OCI-LY7 (cell line): ENCODE measurements at regions not wholly inside any gene's neighbourhood (a gene's known extent, or its start where the extent isn't known, plus 50 kb on each side); places are given as distances from the start of the nearest gene placed in this dataset.
"Not testable (repeated sequence)": the region's sequence is repeated elsewhere in the genome, so short reads cannot be mapped to it uniquely, and the experiment has no call there.

Source experiments
- BruUV-seq: library from RNA; stranded (reverse); fragments of 400-500 nt; replicated peaks from 2 replicates; lab custom pipeline; 2021; lab: Mats Ljungman, UMichigan
- CTCF ChIA-PET: fragments of 300-600 bp; sonication (Branson Sonifier 250); formaldehyde crosslinking; loops from one replicate; lab custom pipeline; 2022; ENCODE audit warnings: antibody characterized with exemption; ENCODE audit not compliant: unreplicated experiment; lab: Charles Lee
- POLR2A ChIA-PET: fragments of 300-600 bp; sonication (Branson Sonifier 250); formaldehyde crosslinking; loops from one replicate; lab custom pipeline; 2022; ENCODE audit warnings: antibody characterized with exemption; lab: Charles Lee
- DNase-seq: peaks from one replicate; pipeline ENCODE4 v3.0.0-alpha.2; 2015; ENCODE audit warnings: low spot score
- H2AFZ ChIP-seq: fragments of 200-600 bp; sonication (generic), shearing (Covaris generic); 2 replicates; pipeline ENCODE4 v1.6.1; 2014; ENCODE audit warnings: mild to moderate bottlenecking, antibody characterized with exemption, low read length, moderate library complexity
- H3K27ac ChIP-seq: fragments of 200-600 bp; sonication (generic); 2 replicates; pipeline ENCODE4 v1.5.1; 2014; ENCODE audit warnings: mixed run types, low read depth, mild to moderate bottlenecking, moderate library complexity, low read length, inconsistent platforms; ENCODE audit not compliant: poor library complexity, severe bottlenecking
- H3K36me3 ChIP-seq: fragments of 200-600 bp; sonication (generic); 2 replicates; pipeline ENCODE4 v1.6.1; 2014; ENCODE audit warnings: mild to moderate bottlenecking, antibody characterized with exemption, low read length, moderate library complexity, mixed read lengths; ENCODE audit not compliant: insufficient read depth
- H3K4me1 ChIP-seq: fragments of 200-600 bp; sonication (generic); 2 replicates; pipeline ENCODE4 v1.5.1; 2014; ENCODE audit warnings: mild to moderate bottlenecking, low read length; ENCODE audit not compliant: insufficient read depth, poor library complexity, severe bottlenecking
- H3K4me2 ChIP-seq: fragments of 200-600 bp; sonication (generic); 2 replicates; pipeline ENCODE4 v1.6.1; 2014; ENCODE audit warnings: mild to moderate bottlenecking, low read length
- H3K4me3 ChIP-seq: fragments of 200-600 bp; sonication (generic); 2 replicates; pipeline ENCODE4 v1.5.1; 2014; ENCODE audit warnings: mild to moderate bottlenecking, low read depth, low read length; ENCODE audit not compliant: poor library complexity, severe bottlenecking
- H3K79me2 ChIP-seq: fragments of 200-600 bp; sonication (generic); 2 replicates; pipeline ENCODE4 v1.6.1; 2016; ENCODE audit warnings: low read depth, mild to moderate bottlenecking, low read length, moderate library complexity, mixed read lengths; ENCODE audit not compliant: insufficient read depth
- H3K9me2 ChIP-seq: fragments of 200-600 bp; sonication (generic); 2 replicates; pipeline ENCODE4 v1.6.1; 2016; ENCODE audit warnings: mild to moderate bottlenecking, low read length, mixed read lengths; ENCODE audit not compliant: insufficient read depth
- H3K9me3 ChIP-seq: fragments of 200-600 bp; sonication (generic); 2 replicates; pipeline ENCODE4 v1.6.1; 2014; ENCODE audit warnings: mild to moderate bottlenecking, mixed run types, low read length, mixed read lengths
- H4K20me1 ChIP-seq: fragments of 200-600 bp; sonication (generic); 2 replicates; pipeline ENCODE4 v1.6.1; 2014; ENCODE audit warnings: mild to moderate bottlenecking, antibody characterized with exemption, low read length, moderate library complexity, mixed read lengths; ENCODE audit not compliant: insufficient read depth
- intact Hi-C: fragments of 100-400 bp; cut with micrococcal nuclease; formaldehyde crosslinking; loops from one replicate; pipeline ENCODE4 v1.10.0; 2022; ENCODE audit not compliant: unreplicated experiment

GRCh38 chr9:64105193-64105592 lies 1179.8 kb downstream of the FOXD4L5 start:
- not testable (repeated sequence) for BruUV-seq

DNA sequence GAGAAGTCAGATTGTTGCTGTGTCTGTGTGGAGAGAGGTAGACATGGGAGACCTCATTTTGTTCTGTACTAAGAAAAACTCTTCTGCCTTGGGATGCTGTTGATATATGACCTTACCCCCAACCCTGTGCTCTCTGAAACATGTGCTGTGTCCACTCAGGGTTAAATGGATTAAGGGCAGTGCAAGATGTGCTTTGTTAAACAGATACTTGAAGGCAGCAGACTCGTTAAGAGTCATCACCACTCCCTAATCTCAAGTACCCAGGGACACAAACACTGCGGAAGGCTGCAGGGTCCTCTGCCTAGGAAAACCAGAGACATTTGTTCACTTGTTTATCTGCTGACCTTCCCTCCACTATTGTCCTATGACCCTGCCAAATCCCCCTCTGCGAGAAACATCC lies 1183.5 kb downstream of the FOXD4L5 start:
- H3K27ac ChIP-seq, H3K4me3 ChIP-seq, H3K9me2 ChIP-seq, POLR2A ChIA-PET, H4K20me1 ChIP-seq, CTCF ChIA-PET, H2AFZ ChIP-seq, H3K4me2 ChIP-seq, intact Hi-C loops, H3K36me3 ChIP-seq, H3K9me3 ChIP-seq, BruUV-seq, H3K79me2 ChIP-seq, DNase-seq, H3K4me1 ChIP-seq: not testable (repeated sequence)

More at GRCh38 chr9:64105193-64105592, 1179.8 kb downstream of the FOXD4L5 start:
- intact Hi-C loops, H3K9me3 ChIP-seq, H3K4me2 ChIP-seq, H3K36me3 ChIP-seq, H3K9me2 ChIP-seq, H3K27ac ChIP-seq, H3K4me1 ChIP-seq, CTCF ChIA-PET, H3K4me3 ChIP-seq, DNase-seq, H3K79me2 ChIP-seq, H4K20me1 ChIP-seq, H2AFZ ChIP-seq, POLR2A ChIA-PET: not testable (repeated sequence)

DNA sequence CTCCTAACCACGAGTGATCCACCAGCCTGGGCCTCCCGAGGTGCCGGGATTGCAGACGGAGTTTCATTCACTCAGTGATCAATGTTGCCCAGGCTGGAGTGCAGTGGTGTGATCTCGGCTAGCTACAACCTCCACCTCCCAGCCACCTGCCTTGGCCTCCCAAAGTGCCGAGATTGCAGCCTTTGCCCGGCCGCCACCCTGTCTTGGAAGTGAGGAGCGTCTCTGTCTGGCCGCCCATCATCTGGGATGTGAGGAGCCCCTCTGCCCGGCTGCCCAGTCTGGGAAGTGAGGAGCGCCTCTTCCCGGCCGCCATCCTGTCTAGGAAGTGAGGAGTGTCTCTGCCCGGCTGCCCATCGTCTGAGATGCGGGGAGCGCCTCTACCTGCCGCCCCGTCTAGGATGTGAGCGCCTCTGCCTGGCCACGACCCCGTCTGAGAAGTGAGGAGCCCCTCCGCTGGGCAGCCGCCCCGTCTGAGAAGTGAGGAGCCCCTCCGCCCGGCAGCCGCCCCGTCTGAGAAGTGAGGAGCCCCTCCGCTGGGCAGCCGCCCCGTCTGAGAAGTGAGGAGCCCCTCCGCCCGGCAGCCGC lies 1184.3 kb downstream of the FOXD4L5 start:
- BruUV-seq, H3K27ac ChIP-seq, H2AFZ ChIP-seq, H3K4me1 ChIP-seq, H3K9me3 ChIP-seq, intact Hi-C loops, H3K4me2 ChIP-seq, CTCF ChIA-PET, DNase-seq, H3K4me3 ChIP-seq, H3K79me2 ChIP-seq, H3K9me2 ChIP-seq, H3K36me3 ChIP-seq, H4K20me1 ChIP-seq, POLR2A ChIA-PET: not testable (repeated sequence)

DNA sequence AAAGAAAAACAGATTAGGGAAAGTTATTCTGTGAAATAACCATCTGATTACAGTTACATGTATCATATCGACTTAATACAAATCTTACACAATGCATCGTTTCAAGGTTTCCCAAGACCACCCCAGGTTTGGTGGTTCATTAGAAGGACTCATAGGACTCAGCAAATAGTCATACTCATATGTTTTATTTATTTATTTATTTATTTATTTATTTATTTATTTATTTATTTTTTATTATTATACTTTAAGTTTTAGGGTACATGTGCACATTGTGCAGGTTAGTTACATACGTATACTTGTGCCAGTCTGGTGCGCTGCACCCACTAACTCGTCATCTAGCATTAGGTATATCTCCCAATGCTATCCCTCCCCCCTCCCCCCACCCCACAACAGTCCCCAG lies 1199.0 kb downstream of the FOXD4L5 start:
- CTCF ChIA-PET, H3K4me3 ChIP-seq, H3K27ac ChIP-seq, POLR2A ChIA-PET, H3K79me2 ChIP-seq, intact Hi-C loops, DNase-seq, H3K9me2 ChIP-seq, H2AFZ ChIP-seq, H3K4me2 ChIP-seq, H3K9me3 ChIP-seq, BruUV-seq, H3K4me1 ChIP-seq, H3K36me3 ChIP-seq, H4K20me1 ChIP-seq: not testable (repeated sequence)

DNA sequence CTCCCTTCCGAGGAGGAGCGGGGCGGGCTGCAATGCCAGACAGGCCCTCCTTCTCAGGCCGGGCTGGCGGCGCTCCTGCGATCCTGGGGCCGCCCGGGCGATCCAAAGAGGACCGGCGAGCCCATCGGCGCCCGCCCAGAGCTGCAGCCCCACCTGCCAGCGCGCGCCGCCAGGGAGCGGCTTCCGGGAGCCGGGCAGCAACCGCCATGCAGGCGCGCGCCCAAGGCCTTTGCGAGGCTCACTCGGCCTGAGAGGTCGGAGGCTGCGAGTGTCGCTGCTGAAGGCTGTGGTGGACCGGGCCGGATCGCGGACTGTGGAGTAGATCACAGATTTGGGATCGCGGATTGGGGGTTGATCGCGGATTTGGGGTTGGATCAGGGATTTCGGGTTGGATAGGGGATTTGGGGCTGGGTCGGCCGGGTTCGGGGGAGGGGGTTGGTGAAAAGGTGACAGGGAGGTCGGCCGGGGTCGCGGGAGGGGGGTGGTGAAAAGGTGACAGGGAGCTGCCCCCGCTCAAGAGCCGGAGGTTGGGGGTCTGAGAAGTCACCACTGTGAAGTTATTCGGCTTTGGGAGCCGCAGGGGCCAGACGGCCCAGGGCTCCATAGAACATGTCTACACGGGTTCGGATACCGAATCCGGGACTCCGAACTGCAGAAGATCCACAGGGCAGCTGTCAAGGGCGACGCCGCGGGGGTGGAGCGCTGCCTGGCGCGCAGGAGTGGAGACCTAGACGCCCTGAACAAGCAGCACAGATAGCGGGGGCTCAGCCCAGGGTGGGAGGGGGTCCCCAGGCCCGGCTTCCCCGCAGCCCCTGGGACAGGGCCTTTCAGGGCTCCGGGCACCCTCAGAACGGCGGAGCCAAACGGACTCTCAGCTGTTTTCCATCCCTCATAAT lies 1213.4 kb downstream of the FOXD4L5 start:
- DNase-seq, H3K36me3 ChIP-seq, H2AFZ ChIP-seq, H3K27ac ChIP-seq, POLR2A ChIA-PET, H3K4me2 ChIP-seq, BruUV-seq, H3K79me2 ChIP-seq, H3K9me2 ChIP-seq, H3K9me3 ChIP-seq, H3K4me3 ChIP-seq, intact Hi-C loops, H4K20me1 ChIP-seq, H3K4me1 ChIP-seq, CTCF ChIA-PET: not testable (repeated sequence)

DNA sequence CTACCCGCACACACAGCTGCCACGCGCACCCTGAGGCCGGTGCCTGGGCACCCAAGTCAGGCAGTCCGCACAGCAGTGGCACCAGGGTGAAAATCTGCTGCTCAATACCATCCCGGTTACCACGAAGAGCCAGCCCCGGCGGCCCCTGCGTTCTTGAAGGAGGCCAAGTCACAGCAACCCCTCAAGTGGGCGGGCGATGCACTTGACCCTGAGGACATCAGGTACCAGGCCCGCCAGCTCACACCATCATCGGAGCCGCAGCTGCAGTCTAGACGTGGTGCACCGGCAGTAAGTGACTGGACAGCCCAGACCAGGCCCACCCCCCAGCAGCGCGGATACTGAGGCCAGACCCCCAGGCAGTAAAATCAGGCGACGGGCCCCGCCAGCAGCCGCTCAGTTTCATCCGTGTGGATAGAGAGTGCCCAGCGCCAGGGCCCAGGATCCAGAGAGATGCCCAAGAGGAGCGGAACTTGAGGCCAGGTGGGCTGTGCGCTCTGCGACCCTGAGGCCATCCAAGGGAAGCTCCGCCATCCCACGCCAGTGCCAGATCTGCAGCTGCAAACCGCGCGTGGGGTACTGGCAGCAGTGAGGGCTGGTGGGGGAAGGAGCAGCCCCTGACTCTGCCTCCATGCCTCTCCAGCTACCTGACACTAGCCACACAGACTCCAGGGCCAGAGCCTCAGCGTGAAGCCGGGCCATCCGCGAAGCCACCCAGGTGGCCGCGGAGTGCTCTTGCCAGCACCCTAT lies 1214.2 kb downstream of the FOXD4L5 start:
- BruUV-seq, H3K9me3 ChIP-seq, H3K27ac ChIP-seq, H3K4me2 ChIP-seq, H4K20me1 ChIP-seq, CTCF ChIA-PET, H3K4me1 ChIP-seq, POLR2A ChIA-PET, DNase-seq, H3K36me3 ChIP-seq, H2AFZ ChIP-seq, H3K4me3 ChIP-seq, H3K79me2 ChIP-seq, H3K9me2 ChIP-seq, intact Hi-C loops: not testable (repeated sequence)
